Liver (tissue), 8 donors: ENCODE measurements at regions not wholly inside any gene's neighbourhood (a gene's known extent, or its start where the extent isn't known, plus 50 kb on each side); places are given as distances from the start of the nearest gene placed in this dataset.

ENCODE experiments used
- DNase-seq: peaks from one replicate; pipeline ENCODE4 v3.0.0-alpha.2; 2017; ENCODE audit warnings: low spot score
- H3K27ac ChIP-seq, 2 donors: one replicate each; pipeline ENCODE4 v1.7.0; 2013; ENCODE audit warnings: inconsistent platforms in 2 of 2, low read length in 2 of 2, control low read depth in 1 of 2, low read depth in 1 of 2, mild to moderate bottlenecking in 1 of 2
- H3K27me3 ChIP-seq, 4 donors: one replicate each; pipeline versions ENCODE4 v1.6.1 to v1.7.0; 2013; ENCODE audit warnings: low read length in 3 of 4, inconsistent platforms in 1 of 4, mild to moderate bottlenecking in 1 of 4, moderate library complexity in 1 of 4; ENCODE audit not compliant: control insufficient read depth in 4 of 4, insufficient read depth in 4 of 4
- H3K36me3 ChIP-seq, 4 donors: one replicate each; pipeline versions ENCODE4 v1.6.1 to v1.7.0; 2013; ENCODE audit warnings: low read length in 3 of 4, mild to moderate bottlenecking in 3 of 4, low read depth in 1 of 4, moderate library complexity in 1 of 4; ENCODE audit not compliant: control insufficient read depth in 4 of 4, insufficient read depth in 3 of 4
- H3K4me1 ChIP-seq, 4 donors: one replicate each; pipeline versions ENCODE4 v1.6.1 to v1.7.0; 2013; ENCODE audit warnings: low read length in 3 of 4, mild to moderate bottlenecking in 3 of 4, moderate library complexity in 1 of 4; ENCODE audit not compliant: control insufficient read depth in 4 of 4, insufficient read depth in 4 of 4
- H3K4me3 ChIP-seq, 3 donors: one replicate each; pipeline versions ENCODE4 v1.6.1 to v1.7.0; 2013; ENCODE audit warnings: low read length in 3 of 3, control low read depth in 1 of 3, low read depth in 1 of 3, mild to moderate bottlenecking in 1 of 3
- H3K9ac ChIP-seq, 2 donors: one replicate each; pipeline ENCODE4 v1.7.0; 2013; ENCODE audit warnings: low read length in 2 of 2, mild to moderate bottlenecking in 2 of 2, moderate library complexity in 2 of 2, control low read depth in 1 of 2, low read depth in 1 of 2
- H3K9me3 ChIP-seq, 4 donors: one replicate each; pipeline versions ENCODE4 v1.6.1 to v1.7.0; 2013; ENCODE audit warnings: low read length in 3 of 4; ENCODE audit not compliant: control insufficient read depth in 4 of 4
- ATF3 ChIP-seq: IDR thresholded peaks from 2 replicates; pipeline ENCODE4 v1.6.1; 2016; ENCODE audit warnings: antibody characterized with exemption
- CTCF ChIP-seq: fragments of 150-350 bp; IDR thresholded peaks from 2 replicates; pipeline ENCODE4 v1.5.1; 2017; ENCODE audit warnings: improper control_type of control experiment, low read depth, low read length; ENCODE audit not compliant: missing input control
- EGR1 ChIP-seq, 2 donors: IDR thresholded peaks; 2 replicates each; pipeline ENCODE4 v1.6.1; 2016 to 2018; ENCODE audit warnings: antibody characterized with exemption in 2 of 2, low read depth in 2 of 2
- FOXA1 ChIP-seq: IDR thresholded peaks from 2 replicates; pipeline ENCODE4 v1.6.1; 2016; ENCODE audit warnings: antibody characterized with exemption
- FOXA2 ChIP-seq: IDR thresholded peaks from 2 replicates; pipeline ENCODE4 v1.6.1; 2016; ENCODE audit warnings: antibody characterized with exemption
- GABPA ChIP-seq, 2 donors: IDR thresholded peaks in 1 of 2; conservative IDR thresholded peaks in 1 of 2; 2 replicates each; pipeline ENCODE4 v1.6.1; 2016; ENCODE audit warnings: antibody characterized with exemption in 2 of 2, mild to moderate bottlenecking in 1 of 2, moderate library complexity in 1 of 2
- HNF4A ChIP-seq, 2 donors: conservative IDR thresholded peaks; 2 replicates each; pipeline ENCODE4 v1.6.1; 2016; ENCODE audit warnings: antibody characterized with exemption in 2 of 2, mild to moderate bottlenecking in 2 of 2
- JUND ChIP-seq, 2 donors: IDR thresholded peaks; 2 replicates each; pipeline ENCODE4 v1.6.1; 2016; ENCODE audit warnings: antibody characterized with exemption in 2 of 2
- MAX ChIP-seq: IDR thresholded peaks from 2 replicates; pipeline ENCODE4 v1.6.1; 2016; ENCODE audit warnings: antibody characterized with exemption
- NR2F2 ChIP-seq: IDR thresholded peaks from 2 replicates; pipeline ENCODE4 v1.6.1; 2016; ENCODE audit warnings: antibody characterized with exemption
- RAD21 ChIP-seq, 2 donors: IDR thresholded peaks; 2 replicates each; pipeline ENCODE4 v1.6.1; 2016; ENCODE audit warnings: antibody characterized with exemption in 2 of 2, mild to moderate bottlenecking in 2 of 2
- REST ChIP-seq: IDR thresholded peaks from 2 replicates; pipeline ENCODE4 v1.6.1; 2016; ENCODE audit warnings: antibody characterized with exemption, mild to moderate bottlenecking
- RXRA ChIP-seq, 2 donors: IDR thresholded peaks; 2 replicates each; pipeline ENCODE4 v1.6.1; 2017 to 2018; ENCODE audit warnings: antibody characterized with exemption in 2 of 2, mild to moderate bottlenecking in 1 of 2
- SP1 ChIP-seq: IDR thresholded peaks from 2 replicates; pipeline ENCODE4 v1.6.1; 2018; ENCODE audit warnings: antibody characterized with exemption, mild to moderate bottlenecking
- TAF1 ChIP-seq: conservative IDR thresholded peaks from 2 replicates; pipeline ENCODE4 v1.6.1; 2016; ENCODE audit warnings: antibody characterized with exemption, mild to moderate bottlenecking
- YY1 ChIP-seq: IDR thresholded peaks from 2 replicates; pipeline ENCODE4 v1.6.1; 2016; ENCODE audit warnings: antibody characterized with exemption, mild to moderate bottlenecking
- ZBTB33 ChIP-seq: IDR thresholded peaks from 2 replicates; pipeline ENCODE4 v1.6.1; 2016; ENCODE audit warnings: antibody characterized with exemption
- WGBS: extraction: QIAGEN DNeasy Blood & Tissue Kit; methylation state at CpG from one replicate; pipeline ENCODE4 v1.1.7; 2013; 5-methylcytosine and 5-hydroxymethylcytosine counted together
- donor health status: healthy.
- donor health status: healthy.
- donor health status: healthy.
- donor health status: healthy.
- donor health status: healthy.

GRCh38 chrX:20495575-20495974 is 228.9 kb upstream of the RPS6KA3 start:
- no peak overlapping the region for H3K27ac ChIP-seq
- no peaks in the 10 kb centered on the region for H3K36me3 ChIP-seq
- H3K9me3 ChIP-seq: no peaks in the 10 kb centered on the region
- DNase-seq: no peak
- TF ChIP-seq ZBTB33 (no peak), FOXA2 (no peak), YY1 (no peak), EGR1 (IDR thresholded peaks at IDR 0.05; ENCODE audit: low read depth in 2 of 2) (no peak), REST (no peak), FOXA1 (no peak), MAX (no peak), ATF3 (no peak), NR2F2 (no peak), SP1 (no peak), GABPA (IDR thresholded peaks at IDR 0.05 in 1 of 2, conservative IDR thresholded peaks at IDR 0.05 in 1 of 2) (no peak)
- H3K4me3 ChIP-seq: no peak overlapping the region
- H3K27me3 ChIP-seq: no peaks in the 10 kb centered on the region
- H3K4me1 ChIP-seq: no peaks in the 10 kb centered on the region
- no peak overlapping the region for H3K9ac ChIP-seq
- WGBS: 90% methylated on average over 2 of the region's 2 CpGs

- H3K9ac ChIP-seq: no peak overlapping the region
- no peak overlapping the region for H3K4me3 ChIP-seq
- no peak for TF ChIP-seq NR2F2
- H3K36me3 ChIP-seq: no peaks in the 10 kb centered on the region
- no peaks in the 10 kb centered on the region for H3K27me3 ChIP-seq
- H3K9me3 ChIP-seq: peaks cover 0 to 6% (median 2%) of the 10 kb centered on the region in 4 donors
- no peaks in the 10 kb centered on the region for H3K4me1 ChIP-seq
- H3K27ac ChIP-seq: no peak overlapping the region
- WGBS: 89% methylated on average over 1 of the region's 1 CpG
- no peak for DNase-seq
Measured at GRCh38 chrX:20488473-20488872, 221.8 kb upstream of the RPS6KA3 start.

GRCh38 chrX:20487227-20487626 is 220.5 kb upstream of the RPS6KA3 start:
- Histone ChIP-seq H3K9ac (no peak overlapping the region), H3K9me3 (peaks cover 0 to 6% (median 2%) of the 10 kb centered on the region in 4 donors), H3K27ac (no peak overlapping the region), H3K4me3 (no peak overlapping the region), H3K36me3 (no peaks in the 10 kb centered on the region), H3K4me1 (no peaks in the 10 kb centered on the region), H3K27me3 (no peaks in the 10 kb centered on the region)
- DNase-seq: no peak
- WGBS: 90% methylated on average over 1 of the region's 1 CpG
- TF ChIP-seq FOXA1 (no peak), RAD21 (IDR thresholded peaks at IDR 0.05) (no peak), RXRA (IDR thresholded peaks at IDR 0.05) (no peak), CTCF (no peak), JUND (IDR thresholded peaks at IDR 0.05) (no peak), EGR1 (IDR thresholded peaks at IDR 0.05; ENCODE audit: low read depth in 2 of 2) (no peak), ATF3 (no peak), YY1 (no peak), FOXA2 (no peak), HNF4A (conservative IDR thresholded peaks at IDR 0.05) (no peak), TAF1 (no peak), REST (no peak)
